ENCODE measurements at regions not wholly inside any gene's neighbourhood (a gene's known extent, or its start where the extent isn't known, plus 50 kb on each side); places are given as distances from the start of the nearest gene placed in this dataset.

DNA sequence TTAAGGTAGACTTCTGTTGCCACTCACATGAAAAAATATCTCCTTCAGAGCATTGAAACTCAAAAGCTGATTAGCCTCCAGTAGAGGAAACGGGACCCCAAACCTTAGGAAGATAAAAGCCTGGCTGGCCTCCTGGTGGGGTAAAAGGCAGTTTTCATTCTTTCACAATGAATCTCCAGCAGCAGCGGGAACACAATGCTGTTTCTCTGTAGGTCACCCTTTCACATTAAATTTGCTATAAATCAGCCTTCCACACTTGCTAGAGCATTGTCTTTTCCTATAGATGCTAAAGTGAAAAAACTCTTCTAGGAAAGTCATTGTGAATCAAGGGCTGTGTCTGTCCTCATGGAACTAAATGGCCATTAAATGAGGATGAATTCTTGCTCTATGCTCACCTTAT is 207.3 kb upstream of the MAGEB2 start:
- TF ChIP-seq POLR2AphosphoS5 (IDR thresholded peaks at IDR 0.05): no peak
- TF ChIP-seq, protein P1, sequence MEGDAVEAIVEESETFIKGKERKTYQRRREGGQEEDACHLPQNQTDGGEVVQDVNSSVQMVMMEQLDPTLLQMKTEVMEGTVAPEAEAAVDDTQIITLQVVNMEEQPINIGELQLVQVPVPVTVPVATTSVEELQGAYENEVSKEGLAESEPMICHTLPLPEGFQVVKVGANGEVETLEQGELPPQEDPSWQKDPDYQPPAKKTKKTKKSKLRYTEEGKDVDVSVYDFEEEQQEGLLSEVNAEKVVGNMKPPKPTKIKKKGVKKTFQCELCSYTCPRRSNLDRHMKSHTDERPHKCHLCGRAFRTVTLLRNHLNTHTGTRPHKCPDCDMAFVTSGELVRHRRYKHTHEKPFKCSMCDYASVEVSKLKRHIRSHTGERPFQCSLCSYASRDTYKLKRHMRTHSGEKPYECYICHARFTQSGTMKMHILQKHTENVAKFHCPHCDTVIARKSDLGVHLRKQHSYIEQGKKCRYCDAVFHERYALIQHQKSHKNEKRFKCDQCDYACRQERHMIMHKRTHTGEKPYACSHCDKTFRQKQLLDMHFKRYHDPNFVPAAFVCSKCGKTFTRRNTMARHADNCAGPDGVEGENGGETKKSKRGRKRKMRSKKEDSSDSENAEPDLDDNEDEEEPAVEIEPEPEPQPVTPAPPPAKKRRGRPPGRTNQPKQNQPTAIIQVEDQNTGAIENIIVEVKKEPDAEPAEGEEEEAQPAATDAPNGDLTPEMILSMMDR (IDR thresholded peaks at IDR 0.05): no peak
- no peak for TF ChIP-seq POLR2A (IDR thresholded peaks at IDR 0.05; ENCODE audit: low read depth)
